ENCODE measurements at regions not wholly inside any gene's neighbourhood (a gene's known extent, or its start where the extent isn't known, plus 50 kb on each side); places are given as distances from the start of the nearest gene placed in this dataset.

GRCh38 chr5:6282352-6282751 is 96.0 kb downstream of the MED10 start:
- Mint-ChIP-seq H3K36me3 (ENCODE audit: low read depth) (peaks cover 2% of the 10 kb centered on the region), H3K4me1 (peaks cover 9% of the 10 kb centered on the region), H3K27me3 (ENCODE audit: low read depth) (peaks cover 15% of the 10 kb centered on the region), H3K27ac (ENCODE audit: unreplicated experiment) (no peak overlapping the region), H3K9me3 (no peaks in the 10 kb centered on the region), H3K4me3 (no peak overlapping the region)
- TF ChIP-seq CTCF (conservative IDR thresholded peaks at IDR 0.05) = no peak
- no peak for DNase-seq (ENCODE audit: low read depth, low spot score)

GRCh38 chr5:6281818-6282217 is 96.5 kb downstream of the MED10 start:
- Mint-ChIP-seq H3K27me3 (ENCODE audit: low read depth) (peaks cover 18% of the 10 kb centered on the region), H3K36me3 (ENCODE audit: low read depth) (peaks cover 2% of the 10 kb centered on the region), H3K4me3 (no peak overlapping the region), H3K27ac (ENCODE audit: unreplicated experiment) (no peak overlapping the region), H3K9me3 (no peaks in the 10 kb centered on the region), H3K4me1 (peaks cover 13% of the 10 kb centered on the region)
- no peak for TF ChIP-seq CTCF (conservative IDR thresholded peaks at IDR 0.05)
- no peak for DNase-seq (ENCODE audit: low read depth, low spot score)

GRCh38 chr5:6280425-6281100 is 97.8 kb downstream of the MED10 start:
- peaks cover 22% of the 10 kb centered on the region for H3K27me3 Mint-ChIP-seq (ENCODE audit: low read depth)
- no peaks in the 10 kb centered on the region for H3K9me3 Mint-ChIP-seq
- no peak overlapping the region for H3K27ac Mint-ChIP-seq (ENCODE audit: unreplicated experiment)
- no peak for DNase-seq (ENCODE audit: low read depth, low spot score)
- H3K4me1 Mint-ChIP-seq = peaks cover 13% of the 10 kb centered on the region
- peaks cover 2% of the 10 kb centered on the region for H3K36me3 Mint-ChIP-seq (ENCODE audit: low read depth)
- H3K4me3 Mint-ChIP-seq = no peak overlapping the region
- no peak for TF ChIP-seq CTCF (conservative IDR thresholded peaks at IDR 0.05)

- Mint-ChIP-seq H3K4me3 (no peak overlapping the region), H3K4me1 (peaks cover 13% of the 10 kb centered on the region)
Observed at GRCh38 chr5:6279607-6280006, 98.7 kb downstream of the MED10 start.

GRCh38 chr5:6274846-6275543 is 103.4 kb downstream of the MED10 start:
- DNase-seq (ENCODE audit: low read depth, low spot score) = no peak
- H3K4me1 Mint-ChIP-seq = peaks cover 18% of the 10 kb centered on the region
- H3K9me3 Mint-ChIP-seq = no peaks in the 10 kb centered on the region
- no peaks in the 10 kb centered on the region for H3K36me3 Mint-ChIP-seq (ENCODE audit: low read depth)
- TF ChIP-seq CTCF (conservative IDR thresholded peaks at IDR 0.05) = no peak
- H3K27me3 Mint-ChIP-seq (ENCODE audit: low read depth) = peaks cover 28% of the 10 kb centered on the region
- H3K27ac Mint-ChIP-seq (ENCODE audit: unreplicated experiment) = no peak overlapping the region
- no peak overlapping the region for H3K4me3 Mint-ChIP-seq

More at GRCh38 chr5:6279607-6280006, 98.7 kb downstream of the MED10 start:
- Mint-ChIP-seq H3K27me3 (ENCODE audit: low read depth) (peaks cover 22% of the 10 kb centered on the region), H3K27ac (ENCODE audit: unreplicated experiment) (peak overlapping the region; percentile 91), H3K9me3 (no peaks in the 10 kb centered on the region), H3K36me3 (ENCODE audit: low read depth) (peaks cover 2% of the 10 kb centered on the region)
- DNase-seq (ENCODE audit: low read depth, low spot score) = no peak
- TF ChIP-seq CTCF (conservative IDR thresholded peaks at IDR 0.05) = no peak
